Colonic mucosa (tissue), 4 donors: ENCODE measurements at regions not wholly inside any gene's neighbourhood (a gene's known extent, or its start where the extent isn't known, plus 50 kb on each side); places are given as distances from the start of the nearest gene placed in this dataset.
"Not testable (repeated sequence)": the region's sequence is repeated elsewhere in the genome, so short reads cannot be mapped to it uniquely, and the experiment has no call there.

ENCODE experiments used
- DNase-seq: peaks from one replicate; pipeline ENCODE4 v3.0.0-alpha.2; 2020
- H3K27ac ChIP-seq: fragments of 200-600 bp; one replicate; pipeline ENCODE4 v1.8.0; 2021
- H3K27me3 ChIP-seq: fragments of 200-600 bp; one replicate; pipeline ENCODE4 v1.8.0; 2021
- H3K36me3 ChIP-seq: fragments of 200-600 bp; one replicate; pipeline ENCODE4 v1.8.0; 2021
- H3K4me1 ChIP-seq: fragments of 200-600 bp; one replicate; pipeline ENCODE4 v1.8.0; 2021; ENCODE audit warnings: mild to moderate bottlenecking
- H3K4me3 ChIP-seq: fragments of 200-600 bp; one replicate; pipeline ENCODE4 v1.8.0; 2021
- H3K9ac ChIP-seq, 2 donors: one replicate each; pipeline ENCODE4 v1.7.0; 2013; ENCODE audit warnings: control low read depth in 2 of 2, low read depth in 2 of 2, low read length in 2 of 2
- H3K9me3 ChIP-seq: fragments of 200-600 bp; one replicate; pipeline ENCODE4 v1.8.0; 2021
- intact Hi-C: fragments of 100-400 bp; cut with DNase I; formaldehyde crosslinking; loops from one replicate; pipeline ENCODE4 v1.14.1; 2022
- TF ChIP-seq, protein P1 (sequence below): fragments of 200-600 bp; IDR thresholded peaks from one replicate; pipeline ENCODE4 v1.8.0; 2022; ENCODE audit warnings: antibody characterized with exemption, mild to moderate bottlenecking
- donor health status: healthy.
- donor health status: DM: no; HTN: no; CAD: no.
- donor health status: DM: no; HTN: no; CAD: no.

DNA sequence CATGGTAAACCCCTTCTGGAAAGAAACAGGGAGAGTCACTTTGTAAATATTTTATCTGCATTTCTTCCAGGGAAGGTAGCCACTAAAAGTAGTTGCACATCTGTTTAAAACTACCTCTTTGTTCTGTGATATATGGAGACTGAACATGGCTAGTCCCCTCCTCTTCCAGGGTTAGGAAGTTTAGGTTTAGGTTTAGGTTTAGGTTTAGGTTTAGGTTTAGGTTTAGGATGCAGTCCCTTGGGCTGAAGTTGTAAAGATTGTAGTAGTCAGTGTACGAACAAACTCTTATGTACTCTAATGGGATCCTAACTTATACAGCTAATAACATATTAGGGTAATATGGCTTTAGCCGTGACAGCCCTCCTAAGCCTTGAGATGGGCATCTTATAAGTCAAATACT lies 880.2 kb upstream of the TMEFF2 start:
- no peaks in the 10 kb centered on the region for H3K36me3 ChIP-seq
- no peak overlapping the region for H3K9ac ChIP-seq
- no peaks in the 10 kb centered on the region for H3K27me3 ChIP-seq
- DNase-seq, result no peak
- H3K4me1 ChIP-seq, result no peaks in the 10 kb centered on the region
- no peaks in the 10 kb centered on the region for H3K9me3 ChIP-seq
- H3K27ac ChIP-seq, result no peak overlapping the region
- intact Hi-C loops, result no loop called here
- H3K4me3 ChIP-seq, result no peak overlapping the region
- TF ChIP-seq, protein P1, sequence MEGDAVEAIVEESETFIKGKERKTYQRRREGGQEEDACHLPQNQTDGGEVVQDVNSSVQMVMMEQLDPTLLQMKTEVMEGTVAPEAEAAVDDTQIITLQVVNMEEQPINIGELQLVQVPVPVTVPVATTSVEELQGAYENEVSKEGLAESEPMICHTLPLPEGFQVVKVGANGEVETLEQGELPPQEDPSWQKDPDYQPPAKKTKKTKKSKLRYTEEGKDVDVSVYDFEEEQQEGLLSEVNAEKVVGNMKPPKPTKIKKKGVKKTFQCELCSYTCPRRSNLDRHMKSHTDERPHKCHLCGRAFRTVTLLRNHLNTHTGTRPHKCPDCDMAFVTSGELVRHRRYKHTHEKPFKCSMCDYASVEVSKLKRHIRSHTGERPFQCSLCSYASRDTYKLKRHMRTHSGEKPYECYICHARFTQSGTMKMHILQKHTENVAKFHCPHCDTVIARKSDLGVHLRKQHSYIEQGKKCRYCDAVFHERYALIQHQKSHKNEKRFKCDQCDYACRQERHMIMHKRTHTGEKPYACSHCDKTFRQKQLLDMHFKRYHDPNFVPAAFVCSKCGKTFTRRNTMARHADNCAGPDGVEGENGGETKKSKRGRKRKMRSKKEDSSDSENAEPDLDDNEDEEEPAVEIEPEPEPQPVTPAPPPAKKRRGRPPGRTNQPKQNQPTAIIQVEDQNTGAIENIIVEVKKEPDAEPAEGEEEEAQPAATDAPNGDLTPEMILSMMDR, result no peak

DNA sequence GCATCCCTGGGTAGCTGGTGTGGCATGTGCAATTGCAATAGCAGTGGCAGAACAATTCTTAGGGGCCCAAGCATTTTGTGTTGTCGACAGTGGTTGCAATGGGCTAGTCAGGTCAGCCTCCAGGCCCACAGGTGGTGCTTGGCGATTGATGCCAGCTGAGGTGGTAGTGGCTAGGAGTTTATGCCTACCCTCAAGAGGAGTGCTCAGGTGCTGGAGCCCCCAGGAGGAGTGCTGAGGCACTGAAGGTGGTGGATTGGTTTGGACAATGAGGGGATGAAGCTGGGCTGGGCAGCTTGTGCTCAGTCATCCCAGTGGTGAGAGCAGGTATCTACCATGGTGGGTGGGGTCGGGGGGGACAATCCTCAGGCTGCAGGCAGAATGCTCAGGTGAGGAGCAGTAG lies 877.9 kb upstream of the TMEFF2 start:
- H3K27ac ChIP-seq, result no peak overlapping the region
- H3K9ac ChIP-seq, result no peak overlapping the region
- H3K4me3 ChIP-seq, result no peak overlapping the region
- no peaks in the 10 kb centered on the region for H3K36me3 ChIP-seq
- no peaks in the 10 kb centered on the region for H3K27me3 ChIP-seq
- H3K4me1 ChIP-seq, result no peaks in the 10 kb centered on the region
- no peaks in the 10 kb centered on the region for H3K9me3 ChIP-seq
- TF ChIP-seq, protein P1, result no peak
- no peak for DNase-seq
- intact Hi-C loops, result no loop called here

DNA sequence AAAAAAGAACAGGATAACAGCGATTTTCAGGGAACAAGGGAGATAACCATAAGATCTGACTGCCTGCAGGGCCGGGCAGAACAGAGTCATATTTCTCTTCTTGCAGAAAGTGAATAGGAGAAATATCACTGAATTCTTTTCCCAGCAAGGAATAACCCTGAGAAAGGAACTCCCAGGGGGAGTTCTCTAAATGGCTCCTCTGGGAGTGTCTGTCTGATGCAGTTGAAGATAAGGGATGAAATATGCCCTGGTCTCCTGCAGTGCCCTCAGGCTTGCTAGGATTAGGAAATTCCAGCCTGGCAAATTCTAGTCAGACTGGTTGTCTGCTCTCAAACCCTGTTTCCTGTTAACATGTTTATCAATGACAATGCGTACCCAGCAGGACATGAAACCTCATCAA lies 830.8 kb upstream of the TMEFF2 start:
- H3K9ac ChIP-seq, H3K27me3 ChIP-seq, H3K4me1 ChIP-seq, DNase-seq, H3K9me3 ChIP-seq, intact Hi-C loops, H3K27ac ChIP-seq, H3K36me3 ChIP-seq, H3K4me3 ChIP-seq: not testable (repeated sequence)

DNA sequence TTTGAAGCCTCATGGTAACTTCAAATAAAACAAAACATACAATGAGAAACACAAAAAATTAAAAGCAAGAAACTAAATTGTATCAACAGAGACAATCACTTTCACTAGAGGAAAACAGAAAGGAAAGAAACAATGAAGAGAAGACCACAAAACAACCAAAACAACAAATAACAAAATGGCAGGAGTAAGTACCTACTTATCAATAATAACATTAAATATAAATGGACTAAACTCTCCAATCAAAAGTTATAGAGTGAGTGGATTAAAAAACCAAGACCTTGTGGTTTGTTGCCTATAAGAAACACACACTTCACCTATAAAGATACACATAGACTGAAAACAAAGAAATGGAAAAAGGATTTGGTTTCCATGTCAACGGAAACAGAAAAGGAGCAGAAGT lies 830.1 kb upstream of the TMEFF2 start:
- H3K4me1 ChIP-seq, result no peaks in the 10 kb centered on the region
- TF ChIP-seq, protein P1, result no peak
- DNase-seq, result no peak
- H3K36me3 ChIP-seq, result no peaks in the 10 kb centered on the region
- no peaks in the 10 kb centered on the region for H3K27me3 ChIP-seq
- no peaks in the 10 kb centered on the region for H3K9me3 ChIP-seq
- no peak overlapping the region for H3K4me3 ChIP-seq
- H3K9ac ChIP-seq, result no peak overlapping the region
- intact Hi-C loops, result no loop called here
- no peak overlapping the region for H3K27ac ChIP-seq

DNA sequence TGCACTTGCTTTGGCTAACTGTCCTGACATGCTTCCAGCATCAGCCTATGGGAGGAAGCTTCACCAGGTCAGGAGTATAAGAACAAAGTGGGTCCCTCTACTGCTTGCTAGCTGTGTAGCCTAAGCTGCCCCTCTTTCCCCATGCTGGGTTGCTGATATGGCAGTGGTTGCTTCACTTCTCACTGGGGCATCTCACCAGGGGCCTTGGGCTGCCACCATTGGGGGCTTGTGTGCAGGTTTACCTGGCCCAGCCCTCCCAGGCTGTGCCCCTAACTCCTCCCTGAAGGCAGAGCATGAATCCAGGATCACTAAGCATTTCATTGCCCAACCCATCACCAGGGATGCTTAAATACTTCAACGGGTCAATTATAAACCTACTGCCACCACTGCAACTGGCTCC lies 817.1 kb upstream of the TMEFF2 start:
- Histone ChIP-seq H3K9me3 (no peaks in the 10 kb centered on the region), H3K27ac (no peak overlapping the region), H3K36me3 (no peaks in the 10 kb centered on the region), H3K4me1 (no peaks in the 10 kb centered on the region), H3K27me3 (no peaks in the 10 kb centered on the region), H3K4me3 (no peak overlapping the region), H3K9ac (no peak overlapping the region)
- TF ChIP-seq, protein P1, result no peak
- DNase-seq, result no peak
- intact Hi-C loops, result no loop called here

DNA sequence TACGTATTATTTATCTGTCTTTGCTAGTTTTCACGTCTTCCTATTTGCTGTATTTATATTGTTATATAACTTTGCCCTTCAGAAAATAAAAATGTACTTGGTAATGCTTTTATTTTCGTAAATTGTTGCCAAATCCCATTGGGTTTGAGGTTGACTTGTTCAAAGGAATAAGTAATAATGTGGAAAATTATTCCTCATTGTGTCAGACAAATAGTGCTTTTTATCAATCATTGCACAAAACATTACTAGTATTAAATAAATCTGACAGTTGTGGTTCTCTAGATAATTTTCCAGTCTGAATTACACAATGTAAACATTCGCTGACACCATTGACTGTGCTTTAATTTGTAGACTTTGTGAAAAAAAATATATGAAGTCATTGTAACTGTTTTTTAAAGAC lies 798.3 kb upstream of the TMEFF2 start:
- no peaks in the 10 kb centered on the region for H3K9me3 ChIP-seq
- no peak for DNase-seq
- no peak overlapping the region for H3K27ac ChIP-seq
- H3K4me3 ChIP-seq, result no peak overlapping the region
- H3K36me3 ChIP-seq, result no peaks in the 10 kb centered on the region
- H3K27me3 ChIP-seq, result no peaks in the 10 kb centered on the region
- H3K9ac ChIP-seq, result no peak overlapping the region
- TF ChIP-seq, protein P1, result no peak
- intact Hi-C loops, result no loop called here
- no peaks in the 10 kb centered on the region for H3K4me1 ChIP-seq
